ENCODE measurements at regions not wholly inside any gene's neighbourhood (a gene's known extent, or its start where the extent isn't known, plus 50 kb on each side); places are given as distances from the start of the nearest gene placed in this dataset.
"Not testable (repeated sequence)": the region's sequence is repeated elsewhere in the genome, so short reads cannot be mapped to it uniquely, and the experiment has no call there.

GRCh38 chr7:150193866-150194265 lies 129.3 kb upstream of the LRRC61 start:
- not testable (repeated sequence) for H3K4me1 ChIP-seq (ENCODE audit: low read length); H4K20me1 ChIP-seq (ENCODE audit: insufficient read depth, low read length); H3K27ac ChIP-seq (ENCODE audit: low read length); H3K79me2 ChIP-seq (ENCODE audit: low read length); H3K9me3 ChIP-seq (ENCODE audit: insufficient read depth, low read length); H3K9ac ChIP-seq (ENCODE audit: low read length); H3K4me3 ChIP-seq (ENCODE audit: low read length); H3K4me2 ChIP-seq (ENCODE audit: low read length); H2AFZ ChIP-seq (ENCODE audit: low read depth, low read length); H3K27me3 ChIP-seq (ENCODE audit: low read depth, low read length); H3K36me3 ChIP-seq (replicated peaks; ENCODE audit: low read depth, low read length)
